Kasumi-1 (cell line): ENCODE measurements at regions not wholly inside any gene's neighbourhood (a gene's known extent, or its start where the extent isn't known, plus 50 kb on each side); places are given as distances from the start of the nearest gene placed in this dataset.

ENCODE experiments used
- DNase-seq, 2 experiments: peaks; one replicate each; lab custom pipeline; 2025; lab: John Stamatoyannopoulos, UW

- DNase-seq: no peak
These were observed 50.3 kb upstream of the PLSCR5 start for GRCh38 chr3:146655333-146655996.
